Pancreas (tissue), 10 donors: ENCODE measurements at regions not wholly inside any gene's neighbourhood (a gene's known extent, or its start where the extent isn't known, plus 50 kb on each side); places are given as distances from the start of the nearest gene placed in this dataset.

Source experiments
- ATAC-seq, 4 donors: fragments of 200-7000 bp; cut with Tn5 transposase; one replicate each; pipeline versions ENCODE4 v1.8.0 to v1.9.1; 2020; ENCODE audit warnings: mild to moderate bottlenecking in 4 of 4, moderate library complexity in 4 of 4
- DNase-seq, 6 donors: peaks; one replicate each; pipeline ENCODE4 v3.0.0-alpha.2; 2020
- FAIRE-seq: peaks from 2 replicates; lab custom pipeline; 2012; peaks lifted over from hg19 to GRCh38; lab: Jason Lieb, UNC
- H3K27ac ChIP-seq, 4 donors: fragments of 200-600 bp; sonication (generic); 1 replicate in 3 of 4; 2 replicates in 1 of 4; pipeline versions ENCODE4 v1.5.0 to v1.8.0; 2020
- H3K27me3 ChIP-seq, 4 donors: fragments of 200-600 bp; one replicate each; pipeline ENCODE4 v1.8.0; 2021
- H3K36me3 ChIP-seq, 3 donors: fragments of 200-600 bp; sonication (generic) in 1 of 3; one replicate each; pipeline versions ENCODE4 v1.5.0 to v1.8.0; 2020 to 2021
- H3K4me1 ChIP-seq, 3 donors: fragments of 200-600 bp; one replicate each; pipeline ENCODE4 v1.8.0; 2021
- H3K4me3 ChIP-seq, 4 donors: fragments of 200-600 bp; sonication (generic) in 2 of 4; one replicate each; pipeline versions ENCODE4 v1.5.0 to v1.8.0; 2020 to 2021
- H3K9me3 ChIP-seq, 4 donors: fragments of 200-600 bp; one replicate each; pipeline ENCODE4 v1.8.0; 2021
- CTCF ChIP-seq, 4 donors: fragments of 200-600 bp; sonication (generic) in 3 of 4; IDR thresholded peaks; one replicate each; pipeline versions ENCODE4 v1.5.0 to v1.8.0; 2021; ENCODE audit warnings: antibody characterized with exemption in 4 of 4
- WGBS, 2 donors: extraction: QIAGEN DNeasy Blood & Tissue Kit; methylation state at CpG; one replicate each; pipeline ENCODE4 v1.1.7; 2013; 5-methylcytosine and 5-hydroxymethylcytosine counted together
- intact Hi-C, 3 donors: fragments of 100-400 bp; cut with DNase I; formaldehyde crosslinking; loops; one replicate each; pipeline versions ENCODE4 v1.11.1 to v1.14.2; 2022
- donor health status: healthy with polysubstance abuse.
- donor health status: DM: no; HTN: no; CAD: no; lungs with moderate emphysema.
- donor health status: DM: no; HTN: no; CAD: no.
- donor health status: control.
- donor health status: control.
- donor health status: Bipolar disorder and iron deficiency.
- donor health status: DM: yes; HTN: yes; CAD: no.
- donor health status: DM: no; HTN: no; CAD: no.
- donor health status: DM: no; HTN: no; CAD: no.
- donor health status: DM: yes; HTN: yes; CAD: no.

- H3K36me3 ChIP-seq = no peaks in the 10 kb centered on the region
- no peak for TF ChIP-seq CTCF (IDR thresholded peaks at IDR 0.05)
- ATAC-seq = no peak
- no peak overlapping the region for H3K27ac ChIP-seq
- peaks cover 4 to 11% (median 9%) of the 10 kb centered on the region in 3 donors for H3K4me1 ChIP-seq
- no peak for DNase-seq
- H3K27me3 ChIP-seq = no peaks in the 10 kb centered on the region
- intact Hi-C loops = no loop called here
- H3K9me3 ChIP-seq = no peaks in the 10 kb centered on the region
- WGBS, 2 donors = 89 to 94% methylated on average over 4 of the region's 4 CpGs
- no peak for FAIRE-seq
- H3K4me3 ChIP-seq = no peak overlapping the region
Measured at GRCh38 chr6:21506126-21506525, 87.4 kb upstream of the SOX4 start.

DNA sequence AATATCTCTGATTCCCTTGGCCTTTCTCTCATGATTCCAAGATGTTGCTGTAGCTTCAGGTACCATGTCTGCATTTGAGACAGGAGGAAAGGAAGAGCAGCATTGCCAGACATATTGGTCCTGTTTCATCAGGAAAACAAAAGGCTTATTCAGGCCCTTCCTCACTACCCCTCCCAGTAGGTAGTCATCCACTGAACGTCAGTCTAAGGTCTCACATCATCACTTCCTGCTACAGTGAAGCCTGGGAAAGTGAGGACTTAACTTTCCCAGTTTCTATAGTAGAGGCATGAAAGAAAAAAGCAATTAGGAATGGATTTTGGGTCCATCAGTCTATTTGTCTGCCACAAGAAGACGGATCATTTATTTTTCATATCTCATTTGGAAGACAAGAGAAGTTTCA, 85.7 kb upstream of the SOX4 start:
- Histone ChIP-seq H3K36me3 (no peaks in the 10 kb centered on the region), H3K4me1 (no peaks in the 10 kb centered on the region), H3K27me3 (no peaks in the 10 kb centered on the region), H3K4me3 (no peak overlapping the region), H3K27ac (no peak overlapping the region), H3K9me3 (no peaks in the 10 kb centered on the region)
- WGBS, 2 donors = 76 to 80% methylated on average over 2 of the region's 2 CpGs
- ATAC-seq = peak in 1 of 4 donors; percentile 19
- intact Hi-C loops = no loop called here
- TF ChIP-seq CTCF (IDR thresholded peaks at IDR 0.05) = no peak
- no peak for FAIRE-seq
- no peak for DNase-seq

- FAIRE-seq (no peak), DNase-seq (no peak), ATAC-seq (no peak)
- WGBS, 2 donors = 84 to 86% methylated on average over 4 of the region's 4 CpGs
- Histone ChIP-seq H3K27me3 (no peaks in the 10 kb centered on the region), H3K4me1 (no peaks in the 10 kb centered on the region), H3K27ac (no peak overlapping the region), H3K36me3 (no peaks in the 10 kb centered on the region), H3K9me3 (no peaks in the 10 kb centered on the region), H3K4me3 (no peak overlapping the region)
- TF ChIP-seq CTCF (IDR thresholded peaks at IDR 0.05) = no peak
- intact Hi-C loops = no loop called here
Measured at GRCh38 chr6:21508753-21509152, 84.8 kb upstream of the SOX4 start.

DNA sequence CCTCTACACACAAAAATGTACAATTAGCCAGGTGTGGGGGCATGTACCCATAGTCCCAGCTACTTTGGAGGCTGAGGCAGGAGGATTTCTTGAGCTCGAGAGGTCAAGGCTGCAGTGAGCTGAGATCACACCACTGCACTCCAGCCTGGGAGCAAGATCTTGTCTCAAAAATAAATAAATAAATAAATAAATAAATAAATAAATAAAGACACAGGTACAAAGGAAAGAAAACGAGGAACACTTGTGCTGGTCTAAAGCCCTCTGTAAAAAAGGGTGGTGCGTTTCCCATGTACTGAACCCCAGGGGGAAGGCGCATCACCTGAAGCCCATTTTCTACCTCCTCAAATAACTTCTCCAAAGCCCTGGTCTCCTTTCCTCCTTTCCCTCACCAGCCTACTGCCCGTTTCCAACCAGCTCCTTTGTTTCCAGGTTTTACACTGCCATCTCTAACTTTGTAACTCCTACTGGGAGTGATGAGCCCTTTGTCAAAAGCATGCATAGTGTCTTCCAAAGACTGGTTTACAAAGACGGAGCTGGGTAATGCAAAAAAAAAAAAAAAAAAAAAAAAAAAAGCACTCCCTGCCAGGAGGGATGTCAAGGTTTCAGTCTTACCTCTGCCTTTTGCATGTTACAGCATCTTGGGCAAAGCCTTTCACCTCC, 81.5 kb upstream of the SOX4 start:
- no peak overlapping the region for H3K27ac ChIP-seq
- FAIRE-seq (no peak), ATAC-seq (no peak), DNase-seq (no peak)
- intact Hi-C loops = no loop called here
- H3K27me3 ChIP-seq = no peaks in the 10 kb centered on the region
- WGBS, 2 donors = 93 to 94% methylated on average over 6 of the region's 6 CpGs
- no peaks in the 10 kb centered on the region for H3K36me3 ChIP-seq
- TF ChIP-seq CTCF (IDR thresholded peaks at IDR 0.05) = no peak
- no peaks in the 10 kb centered on the region for H3K9me3 ChIP-seq
- no peaks in the 10 kb centered on the region for H3K4me1 ChIP-seq
- no peak overlapping the region for H3K4me3 ChIP-seq

DNA sequence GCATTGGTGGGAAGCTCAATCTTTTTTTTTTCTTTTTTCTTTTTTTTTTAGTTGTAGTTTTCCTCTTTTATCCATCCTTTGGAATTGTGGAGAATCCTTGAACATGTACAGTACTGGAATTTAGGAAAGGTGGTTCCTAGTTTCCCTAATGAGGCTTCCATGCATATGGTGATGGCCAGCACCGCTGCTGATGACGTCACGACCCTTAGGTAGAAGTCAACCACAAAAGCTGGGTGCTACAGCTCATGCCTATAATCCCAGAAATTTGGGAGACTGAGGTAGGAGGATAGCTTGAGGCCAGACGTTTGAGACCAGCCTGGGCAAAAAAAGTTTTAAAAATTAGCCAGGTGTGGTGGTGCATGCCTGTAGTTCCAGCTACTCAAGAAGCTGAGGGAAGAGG, 79.3 kb upstream of the SOX4 start:
- H3K27ac ChIP-seq = no peak overlapping the region
- no peaks in the 10 kb centered on the region for H3K27me3 ChIP-seq
- TF ChIP-seq CTCF (IDR thresholded peaks at IDR 0.05) = no peak
- ATAC-seq (no peak), FAIRE-seq (no peak), DNase-seq (no peak)
- no peaks in the 10 kb centered on the region for H3K36me3 ChIP-seq
- H3K4me1 ChIP-seq = no peaks in the 10 kb centered on the region
- H3K9me3 ChIP-seq = no peaks in the 10 kb centered on the region
- no peak overlapping the region for H3K4me3 ChIP-seq
- 88% methylated on average over 4 of the region's 4 CpGs for WGBS, 2 donors
- intact Hi-C loops = no loop called here
